PC-9 (cell line): ENCODE measurements at regions not wholly inside any gene's neighbourhood (a gene's known extent, or its start where the extent isn't known, plus 50 kb on each side); places are given as distances from the start of the nearest gene placed in this dataset.

Experiments used
- BruUV-seq: library from RNA; stranded (reverse); fragments of 400-500 nt; replicated peaks from 2 replicates; lab custom pipeline; 2021; lab: Mats Ljungman, UMichigan
- CTCF ChIA-PET: fragments of 300-600 bp; sonication (Branson Sonifier 250); formaldehyde crosslinking; loops from one replicate; lab custom pipeline; 2022; ENCODE audit warnings: antibody characterized with exemption; lab: Charles Lee
- POLR2A ChIA-PET: fragments of 300-600 bp; sonication (Branson Sonifier 250); formaldehyde crosslinking; loops from one replicate; lab custom pipeline; 2022; ENCODE audit warnings: antibody characterized with exemption; ENCODE audit not compliant: unreplicated experiment; lab: Charles Lee
- DNase-seq, 2 experiments: peaks; one replicate each; pipeline versions ENCODE4 v3.0.0 to v3.0.0-alpha.2; 2015 to 2022; ENCODE audit warnings: mixed read lengths in 1 of 2
- H2AFZ ChIP-seq: fragments of 200-600 bp; sonication (generic); 2 replicates; pipeline ENCODE4 v1.8.1; 2017; ENCODE audit warnings: antibody characterized with exemption
- H3F3A ChIP-seq: fragments of 200-600 bp; sonication (generic); 2 replicates; pipeline ENCODE4 v1.8.1; 2017; ENCODE audit warnings: antibody characterized with exemption, mild to moderate bottlenecking, low read depth; ENCODE audit not compliant: insufficient read depth
- H3K27ac ChIP-seq: fragments of 200-600 bp; sonication (generic); 2 replicates; pipeline ENCODE4 v1.6.1; 2016; ENCODE audit warnings: mixed run types
- H3K27me3 ChIP-seq: fragments of 200-600 bp; sonication (generic); 2 replicates; pipeline ENCODE4 v1.6.1; 2016; ENCODE audit warnings: low read depth, mixed run types; ENCODE audit not compliant: insufficient read depth
- H3K36me3 ChIP-seq: fragments of 200-600 bp; sonication (generic); 2 replicates; pipeline ENCODE4 v1.6.1; 2016; ENCODE audit warnings: low read depth, mixed run types
- H3K4me1 ChIP-seq: fragments of 200-600 bp; sonication (generic); replicated peaks from 2 replicates; pipeline ENCODE4 v1.6.1; 2016; ENCODE audit warnings: mixed run types; ENCODE audit not compliant: insufficient read depth
- H3K4me2 ChIP-seq: fragments of 200-600 bp; sonication (generic); 2 replicates; pipeline ENCODE4 v1.6.1; 2017; ENCODE audit warnings: mixed run types
- H3K4me3 ChIP-seq: fragments of 200-600 bp; sonication (generic); 2 replicates; pipeline ENCODE4 v1.6.1; 2016; ENCODE audit warnings: mixed run types
- H3K79me2 ChIP-seq: fragments of 200-600 bp; sonication (generic); 2 replicates; pipeline ENCODE4 v1.6.1; 2017; ENCODE audit warnings: low read depth, mixed run types
- H3K9me2 ChIP-seq: fragments of 200-600 bp; sonication (generic); 2 replicates; pipeline ENCODE4 v1.8.1; 2017; ENCODE audit warnings: mild to moderate bottlenecking; ENCODE audit not compliant: insufficient read depth
- H3K9me3 ChIP-seq: fragments of 200-600 bp; sonication (generic); 2 replicates; pipeline ENCODE4 v1.8.1; 2016; ENCODE audit warnings: low read depth; ENCODE audit not compliant: insufficient read depth
- H4K20me1 ChIP-seq: fragments of 200-600 bp; sonication (generic); 2 replicates; pipeline ENCODE4 v1.8.1; 2017; ENCODE audit not compliant: insufficient read depth
- CTCF ChIP-seq: fragments of 200-600 bp; sonication (generic); conservative IDR thresholded peaks from 2 replicates; pipeline ENCODE4 v1.6.1; 2017; ENCODE audit warnings: mixed run types, antibody characterized with exemption, mild to moderate bottlenecking, moderate library complexity
- EZH2 ChIP-seq: fragments of 200-600 bp; sonication (generic); IDR thresholded peaks from 2 replicates; pipeline ENCODE4 v1.8.0; 2017; ENCODE audit warnings: antibody characterized with exemption, low read depth
- intact Hi-C: fragments of 100-400 bp; cut with micrococcal nuclease; formaldehyde crosslinking; loops from one replicate; pipeline ENCODE4 v1.10.0; 2022; ENCODE audit not compliant: unreplicated experiment

GRCh38 chr2:133959066-133959465 is 294.8 kb upstream of the MGAT5 start:
- Histone ChIP-seq H3K9me2 (0 out of 2 replicates have a peak, but pooled peaks cover 3% of the 10 kb centered on the region), H3K27me3 (peaks cover 62% of the 10 kb centered on the region), H2AFZ (no peak overlapping the region), H3K79me2 (no peaks in the 10 kb centered on the region), H3K36me3 (no peaks in the 10 kb centered on the region), H3K27ac (no peak overlapping the region), H3K4me3 (no peak overlapping the region), H3K4me2 (no peak overlapping the region), H3K9me3 (no peaks in the 10 kb centered on the region), H3F3A (no peaks in the 10 kb centered on the region), H3K4me1 (no peaks in the 10 kb centered on the region), H4K20me1 (no peaks in the 10 kb centered on the region)
- TF ChIP-seq EZH2 (no peak), CTCF (no peak)
- intact Hi-C loops = no loop called here
- no peak for DNase-seq
- ChIA-PET POLR2A (no interaction called here), CTCF (no interaction called here)
- BruUV-seq = no TSS peak

GRCh38 chr2:133966720-133967304 is 287.1 kb upstream of the MGAT5 start:
- no peak overlapping the region for H3K4me3 ChIP-seq
- H3K79me2 ChIP-seq = no peaks in the 10 kb centered on the region
- no peaks in the 10 kb centered on the region for H3K9me3 ChIP-seq
- intact Hi-C loops = no loop called here
- no TSS peak for BruUV-seq
- ChIA-PET CTCF (no interaction called here), POLR2A (no interaction called here)
- no peak overlapping the region for H3K27ac ChIP-seq
- no peaks in the 10 kb centered on the region for H3K36me3 ChIP-seq
- H3K4me2 ChIP-seq = no peak overlapping the region
- no peaks in the 10 kb centered on the region for H3K4me1 ChIP-seq
- DNase-seq = no peak
- TF ChIP-seq CTCF (no peak), EZH2 (no peak)
- 0 out of 2 replicates have a peak, but pooled peaks cover 3% of the 10 kb centered on the region for H3K9me2 ChIP-seq
- no peak overlapping the region for H2AFZ ChIP-seq
- peaks cover 57% of the 10 kb centered on the region for H3K27me3 ChIP-seq
- H4K20me1 ChIP-seq = no peaks in the 10 kb centered on the region
- no peaks in the 10 kb centered on the region for H3F3A ChIP-seq

GRCh38 chr2:133967326-133967725 is 286.5 kb upstream of the MGAT5 start:
- Histone ChIP-seq H3K27ac (no peak overlapping the region), H3K4me1 (no peaks in the 10 kb centered on the region), H3K9me2 (0 out of 2 replicates have a peak, but pooled peaks cover 3% of the 10 kb centered on the region), H3K36me3 (no peaks in the 10 kb centered on the region), H3K79me2 (no peaks in the 10 kb centered on the region), H3K9me3 (no peaks in the 10 kb centered on the region), H4K20me1 (no peaks in the 10 kb centered on the region), H2AFZ (no peak overlapping the region), H3K4me2 (no peak overlapping the region), H3K4me3 (no peak overlapping the region), H3F3A (no peaks in the 10 kb centered on the region), H3K27me3 (peaks cover 57% of the 10 kb centered on the region)
- TF ChIP-seq CTCF = no peak
- TF ChIP-seq EZH2 = no peak
- ChIA-PET POLR2A (no interaction called here), CTCF (no interaction called here)
- no TSS peak for BruUV-seq
- DNase-seq = no peak
- intact Hi-C loops = no loop called here
